Transverse colon (tissue), 4 donors: ENCODE measurements at regions not wholly inside any gene's neighbourhood (a gene's known extent, or its start where the extent isn't known, plus 50 kb on each side); places are given as distances from the start of the nearest gene placed in this dataset.

Experiments
- DNase-seq: peaks from one replicate; pipeline ENCODE4 v3.0.0-alpha.2; 2019
- H3K27ac ChIP-seq, 4 donors: fragments of 200-600 bp; sonication (generic); 2 replicates each; pipeline ENCODE4 v1.5.1; 2016 to 2018; ENCODE audit warnings: inconsistent platforms in 4 of 4
- H3K27me3 ChIP-seq: fragments of 200-600 bp; sonication (generic); 2 replicates; pipeline ENCODE4 v1.5.1; 2017; ENCODE audit warnings: inconsistent platforms
- H3K36me3 ChIP-seq, 4 donors: fragments of 200-600 bp; sonication (generic); 2 replicates each; pipeline ENCODE4 v1.5.1; 2017 to 2019; ENCODE audit warnings: inconsistent platforms in 4 of 4
- H3K4me1 ChIP-seq, 4 donors: fragments of 200-600 bp; sonication (generic); 2 replicates each; pipeline ENCODE4 v1.5.1; 2017 to 2020; ENCODE audit warnings: inconsistent platforms in 4 of 4
- H3K4me3 ChIP-seq, 4 donors: fragments of 200-600 bp; sonication (generic); 1 replicate in 1 of 4; 2 replicates in 3 of 4; pipeline versions ENCODE4 v1.5.1 to v1.6.1; 2017 to 2019; ENCODE audit warnings: inconsistent platforms in 4 of 4
- H3K9me3 ChIP-seq, 2 donors: fragments of 200-600 bp; sonication (generic); 2 replicates each; pipeline ENCODE4 v1.5.1; 2017 to 2019; ENCODE audit warnings: inconsistent platforms in 2 of 2
- CTCF ChIP-seq, 5 experiments: fragments of 200-600 bp in 3 of 5; fragments of 450-650 bp in 2 of 5; sonication (generic) in 3 of 5; IDR thresholded peaks; 1 replicate in 2 of 5; 2 replicates in 3 of 5; pipeline ENCODE4 v1.5.1; 2016 to 2017; ENCODE audit warnings: antibody characterized with exemption in 5 of 5, inconsistent platforms in 3 of 5, mild to moderate bottlenecking in 2 of 5, moderate library complexity in 1 of 5
- EP300 ChIP-seq: sonication (generic); formaldehyde crosslinking; IDR thresholded peaks from one replicate; pipeline ENCODE4 v1.6.1; 2017; ENCODE audit warnings: antibody characterized with exemption, low read depth
- POLR2A ChIP-seq: fragments of 450-650 bp; IDR thresholded peaks from one replicate; pipeline ENCODE4 v1.6.1; 2016; ENCODE audit warnings: antibody characterized with exemption, mild to moderate bottlenecking, moderate library complexity
- POLR2AphosphoS5 ChIP-seq, 3 donors: sonication (generic); formaldehyde crosslinking; IDR thresholded peaks; one replicate each; pipeline ENCODE4 v1.6.1; 2016; ENCODE audit warnings: antibody characterized with exemption in 3 of 3
- WGBS, 2 donors: methylation state at CpG; one replicate each; pipeline ENCODE4 v1.1.5; 2018; ENCODE audit warnings: low coverage in 1 of 2; 5-methylcytosine and 5-hydroxymethylcytosine counted together
- in situ Hi-C, 4 donors: fragments of 200-750 bp; cut with MboI; loops; one replicate each; pipeline versions ENCODE4 v1.15.0 to v1.15.1; 2017; ENCODE audit warnings: low sequenced_read_pairs in 3 of 4, low pct_ligation_motif_present in 1 of 4, low pct_unique_long_range_greater_than_20kb in 1 of 4
- intact Hi-C: fragments of 100-400 bp; cut with DNase I; formaldehyde crosslinking; loops from one replicate; pipeline ENCODE4 v1.15.1; 2023; ENCODE audit warnings: low total_unique reads

GRCh38 chr2:145464866-145465265, 944.9 kb upstream of the ZEB2 start:
- Histone ChIP-seq H3K4me1 (no peaks in the 10 kb centered on the region), H3K36me3 (no peaks in the 10 kb centered on the region), H3K9me3 (no peaks in the 10 kb centered on the region), H3K27ac (no peak overlapping the region), H3K4me3 (no peak overlapping the region), H3K27me3 (no peaks in the 10 kb centered on the region)
- intact Hi-C loops (no loop called here), in situ Hi-C loops (no loop called here)
- no peak for DNase-seq
- TF ChIP-seq POLR2A (no peak), EP300 (no peak), CTCF (IDR thresholded peaks at IDR 0.05) (no peak), POLR2AphosphoS5 (IDR thresholded peaks at IDR 0.05) (no peak)
- WGBS, 2 donors, result 66 to 67% methylated on average over 1 to 3 of the region's 3 CpGs

DNA sequence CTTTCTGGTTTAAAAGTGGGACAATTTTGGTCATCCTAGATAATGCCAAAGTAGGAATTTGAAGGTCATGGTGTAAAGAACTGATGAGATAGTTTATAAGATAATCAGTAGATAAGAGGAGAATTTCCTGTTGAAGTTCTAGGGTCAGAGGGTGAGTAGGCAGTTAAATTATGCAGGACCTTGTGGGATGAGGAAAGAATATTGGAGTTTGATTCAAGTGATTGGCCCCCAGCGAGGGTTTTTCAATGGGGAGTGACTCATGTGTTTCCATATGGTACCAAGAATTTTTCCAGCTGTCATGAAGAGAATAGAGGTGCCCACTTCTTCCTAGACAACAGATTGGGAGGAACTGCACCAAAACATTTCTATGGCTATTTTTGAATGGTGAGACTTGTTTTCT, 940.2 kb upstream of the ZEB2 start:
- in situ Hi-C loops, result no loop called here
- intact Hi-C loops, result no loop called here
- Histone ChIP-seq H3K27ac (no peak overlapping the region), H3K27me3 (no peaks in the 10 kb centered on the region), H3K9me3 (no peaks in the 10 kb centered on the region), H3K36me3 (no peaks in the 10 kb centered on the region), H3K4me1 (no peaks in the 10 kb centered on the region), H3K4me3 (no peak overlapping the region)
- 38 to 50% methylated on average over 1 of the region's 1 CpG for WGBS, 2 donors
- no peak for DNase-seq
- no peak for TF ChIP-seq POLR2A
- TF ChIP-seq POLR2AphosphoS5 (IDR thresholded peaks at IDR 0.05), result no peak
- TF ChIP-seq EP300, result no peak
- TF ChIP-seq CTCF (IDR thresholded peaks at IDR 0.05), result no peak

DNA sequence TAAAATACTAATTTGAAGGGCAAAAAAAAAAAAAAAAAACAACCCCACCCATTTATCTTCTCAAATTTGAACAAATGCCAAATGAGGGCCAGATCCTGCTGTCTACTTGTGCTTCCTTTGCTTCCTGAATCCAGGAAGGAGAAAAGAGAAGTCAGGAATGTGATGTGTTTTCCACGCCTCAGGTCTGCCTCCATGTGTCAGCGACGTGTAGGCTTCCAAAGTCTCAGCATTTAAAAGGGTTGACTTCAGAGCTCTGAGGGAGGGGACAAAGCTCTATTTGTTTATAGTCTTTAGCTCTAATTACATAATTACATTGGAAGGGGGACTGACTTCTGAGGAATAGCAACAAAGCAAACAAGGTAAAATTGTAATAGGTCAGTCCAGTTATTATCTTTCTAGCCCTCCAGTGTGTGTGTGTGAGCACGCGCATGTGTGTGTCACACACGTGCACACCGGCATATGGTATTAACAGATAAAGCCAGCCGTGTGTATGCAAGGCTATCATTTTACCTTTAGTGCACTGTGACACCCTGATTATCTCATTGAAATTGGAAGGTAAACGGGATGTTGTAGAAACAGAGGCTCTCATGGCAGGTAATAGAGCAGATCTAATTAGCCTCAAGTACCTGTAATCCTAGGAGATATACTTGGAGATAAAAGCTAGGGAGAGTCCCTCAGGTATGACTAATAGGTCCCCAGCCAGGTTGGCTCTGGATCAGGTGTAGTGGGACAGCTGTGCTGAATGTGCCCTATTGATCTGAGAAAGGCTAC, 911.4 kb upstream of the ZEB2 start:
- intact Hi-C loops (no loop called here), in situ Hi-C loops (no loop called here)
- Histone ChIP-seq H3K27ac (no peak overlapping the region), H3K4me3 (no peak overlapping the region), H3K36me3 (no peaks in the 10 kb centered on the region), H3K27me3 (no peaks in the 10 kb centered on the region), H3K4me1 (no peaks in the 10 kb centered on the region), H3K9me3 (no peaks in the 10 kb centered on the region)
- TF ChIP-seq POLR2AphosphoS5 (IDR thresholded peaks at IDR 0.05) (no peak), CTCF (IDR thresholded peaks at IDR 0.05) (no peak), POLR2A (no peak), EP300 (no peak)
- 52 to 55% methylated on average over 3 to 9 of the region's 9 CpGs for WGBS, 2 donors
- DNase-seq, result no peak

GRCh38 chr2:145423809-145424208, 903.9 kb upstream of the ZEB2 start:
- intact Hi-C loops (no loop called here), in situ Hi-C loops (no loop called here)
- Histone ChIP-seq H3K36me3 (no peaks in the 10 kb centered on the region), H3K9me3 (no peaks in the 10 kb centered on the region), H3K4me3 (no peak overlapping the region), H3K27ac (no peak overlapping the region), H3K27me3 (no peaks in the 10 kb centered on the region), H3K4me1 (no peaks in the 10 kb centered on the region)
- WGBS, 2 donors, result 87 to 100% methylated on average over 1 of the region's 1 CpG
- no peak for TF ChIP-seq CTCF (IDR thresholded peaks at IDR 0.05)
- TF ChIP-seq POLR2AphosphoS5 (IDR thresholded peaks at IDR 0.05), result no peak
- no peak for TF ChIP-seq POLR2A
- TF ChIP-seq EP300, result no peak
- no peak for DNase-seq
